Body of pancreas (tissue), 4 donors: ENCODE measurements at regions not wholly inside any gene's neighbourhood (a gene's known extent, or its start where the extent isn't known, plus 50 kb on each side); places are given as distances from the start of the nearest gene placed in this dataset.

Experiments used
- ATAC-seq: fragments of 150-250 bp; one replicate; pipeline ENCODE4 v1.9.1; 2016
- DNase-seq, 4 donors: peaks; one replicate each; pipeline ENCODE4 v3.0.0-alpha.2; 2019
- H3K27ac ChIP-seq, 4 donors: fragments of 200-600 bp; sonication (generic); 1 replicate in 3 of 4; 2 replicates in 1 of 4; pipeline versions ENCODE4 v1.5.1 to v1.6.1; 2016 to 2019; ENCODE audit warnings: mild to moderate bottlenecking in 1 of 4, mixed read lengths in 1 of 4, moderate library complexity in 1 of 4
- H3K27me3 ChIP-seq, 2 donors: fragments of 200-600 bp; sonication (generic); one replicate each; pipeline ENCODE4 v1.6.0; 2016; ENCODE audit warnings: mild to moderate bottlenecking in 1 of 2
- H3K36me3 ChIP-seq, 2 donors: fragments of 200-600 bp; sonication (generic); replicated peaks in 1 of 2; 2 replicates each; pipeline ENCODE4 v1.5.1; 2016; ENCODE audit warnings: low read depth in 2 of 2; ENCODE audit not compliant: insufficient read depth in 1 of 2
- H3K4me1 ChIP-seq: fragments of 200-600 bp; sonication (generic); one replicate; pipeline ENCODE4 v1.6.0; 2016
- H3K4me3 ChIP-seq, 2 donors: fragments of 200-600 bp; sonication (generic); 1 replicate in 1 of 2; 2 replicates in 1 of 2; pipeline ENCODE4 v1.5.1; 2016 to 2019
- H3K9me3 ChIP-seq, 3 donors: fragments of 200-600 bp; sonication (generic); 1 replicate in 2 of 3; 2 replicates in 1 of 3; pipeline ENCODE4 v1.5.1; 2016
- POLR2A ChIP-seq, 3 donors: fragments of 450-650 bp; IDR thresholded peaks; one replicate each; pipeline ENCODE4 v1.6.1; 2016; ENCODE audit warnings: antibody characterized with exemption in 3 of 3, mild to moderate bottlenecking in 2 of 3
- WGBS, 2 donors: methylation state at CpG; one replicate each; pipeline ENCODE4 v1.1.5; 2017; 5-methylcytosine and 5-hydroxymethylcytosine counted together
- intact Hi-C: fragments of 100-400 bp; cut with DNase I; formaldehyde crosslinking; loops from one replicate; pipeline ENCODE4 v1.15.1; 2023
- TF ChIP-seq, protein P1 (sequence below), 7 experiments: fragments of 450-650 bp in 4 of 7; fragments of 200-600 bp in 3 of 7; sonication (generic) in 3 of 7; IDR thresholded peaks; one replicate each; pipeline ENCODE4 v1.5.1; 2016 to 2019; ENCODE audit warnings: antibody characterized with exemption in 7 of 7

DNA sequence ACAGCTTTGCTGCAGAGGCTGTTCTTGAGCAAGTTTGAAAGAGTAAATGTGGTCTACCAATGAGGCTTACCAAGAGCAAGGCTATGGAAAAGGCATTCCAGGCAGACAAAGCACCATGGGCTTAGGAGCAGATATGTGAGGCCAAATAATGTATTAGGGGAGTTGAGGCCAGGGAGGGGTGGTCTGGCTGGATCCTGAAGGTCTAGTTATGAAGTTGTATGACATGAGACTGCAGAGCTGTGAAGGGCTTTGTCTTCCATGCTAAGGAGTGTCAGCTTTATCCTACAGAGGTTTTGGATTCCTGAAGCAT, 51.8 kb upstream of the TSPAN2 start:
- Histone ChIP-seq H3K4me1 (no peaks in the 10 kb centered on the region), H3K9me3 (no peaks in the 10 kb centered on the region), H3K27me3 (no peaks in the 10 kb centered on the region), H3K4me3 (no peak overlapping the region), H3K36me3 (no peaks in the 10 kb centered on the region), H3K27ac (no peak overlapping the region)
- TF ChIP-seq POLR2A (IDR thresholded peaks at IDR 0.05), result no peak
- TF ChIP-seq, protein P1, sequence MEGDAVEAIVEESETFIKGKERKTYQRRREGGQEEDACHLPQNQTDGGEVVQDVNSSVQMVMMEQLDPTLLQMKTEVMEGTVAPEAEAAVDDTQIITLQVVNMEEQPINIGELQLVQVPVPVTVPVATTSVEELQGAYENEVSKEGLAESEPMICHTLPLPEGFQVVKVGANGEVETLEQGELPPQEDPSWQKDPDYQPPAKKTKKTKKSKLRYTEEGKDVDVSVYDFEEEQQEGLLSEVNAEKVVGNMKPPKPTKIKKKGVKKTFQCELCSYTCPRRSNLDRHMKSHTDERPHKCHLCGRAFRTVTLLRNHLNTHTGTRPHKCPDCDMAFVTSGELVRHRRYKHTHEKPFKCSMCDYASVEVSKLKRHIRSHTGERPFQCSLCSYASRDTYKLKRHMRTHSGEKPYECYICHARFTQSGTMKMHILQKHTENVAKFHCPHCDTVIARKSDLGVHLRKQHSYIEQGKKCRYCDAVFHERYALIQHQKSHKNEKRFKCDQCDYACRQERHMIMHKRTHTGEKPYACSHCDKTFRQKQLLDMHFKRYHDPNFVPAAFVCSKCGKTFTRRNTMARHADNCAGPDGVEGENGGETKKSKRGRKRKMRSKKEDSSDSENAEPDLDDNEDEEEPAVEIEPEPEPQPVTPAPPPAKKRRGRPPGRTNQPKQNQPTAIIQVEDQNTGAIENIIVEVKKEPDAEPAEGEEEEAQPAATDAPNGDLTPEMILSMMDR (IDR thresholded peaks at IDR 0.05), result no peak
- no peak for ATAC-seq
- DNase-seq, result no peak
- intact Hi-C loops, result no loop called here

DNA sequence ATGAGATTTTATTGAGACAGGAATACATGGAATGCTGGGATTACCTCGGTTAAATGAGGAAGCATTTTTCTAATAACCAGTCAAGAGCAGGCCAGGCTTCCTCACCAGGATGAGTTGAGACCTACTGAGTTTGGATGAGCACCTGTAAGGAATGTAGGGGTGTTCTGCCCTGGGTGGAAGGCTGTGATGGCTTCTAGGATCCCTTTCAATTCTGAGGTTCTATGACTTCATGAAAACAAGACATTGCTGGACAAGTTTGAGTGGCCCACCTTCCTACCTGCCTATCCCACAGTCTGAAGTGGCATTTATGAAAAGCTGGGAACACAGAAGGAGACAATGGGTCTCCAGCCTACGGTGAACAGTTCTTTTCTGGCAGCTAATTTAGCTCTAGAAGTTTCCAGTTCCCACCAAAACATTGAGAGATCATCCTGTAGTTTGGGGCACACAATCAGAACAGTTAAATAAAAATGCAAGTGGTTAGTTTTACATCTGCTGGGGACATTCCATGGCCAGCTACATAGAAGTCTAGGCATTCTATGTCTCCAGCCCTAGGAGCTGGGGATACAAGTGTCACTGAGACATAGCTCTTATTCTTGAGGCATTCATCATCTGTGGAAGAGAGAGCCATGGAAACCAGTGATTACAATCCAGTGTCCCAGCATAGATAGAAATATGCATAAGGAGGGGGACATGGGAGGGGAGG, 51.3 kb upstream of the TSPAN2 start:
- no peak overlapping the region for H3K4me3 ChIP-seq
- H3K36me3 ChIP-seq, result no peaks in the 10 kb centered on the region
- ATAC-seq (no peak), DNase-seq (no peak)
- H3K4me1 ChIP-seq, result no peaks in the 10 kb centered on the region
- H3K9me3 ChIP-seq, result no peaks in the 10 kb centered on the region
- intact Hi-C loops, result no loop called here
- H3K27ac ChIP-seq, result no peak overlapping the region
- WGBS, 2 donors, result 90% methylated on average over 2 of the region's 2 CpGs
- H3K27me3 ChIP-seq, result no peaks in the 10 kb centered on the region
- TF ChIP-seq POLR2A (IDR thresholded peaks at IDR 0.05), result no peak
- TF ChIP-seq, protein P1 (IDR thresholded peaks at IDR 0.05), result no peak

DNA sequence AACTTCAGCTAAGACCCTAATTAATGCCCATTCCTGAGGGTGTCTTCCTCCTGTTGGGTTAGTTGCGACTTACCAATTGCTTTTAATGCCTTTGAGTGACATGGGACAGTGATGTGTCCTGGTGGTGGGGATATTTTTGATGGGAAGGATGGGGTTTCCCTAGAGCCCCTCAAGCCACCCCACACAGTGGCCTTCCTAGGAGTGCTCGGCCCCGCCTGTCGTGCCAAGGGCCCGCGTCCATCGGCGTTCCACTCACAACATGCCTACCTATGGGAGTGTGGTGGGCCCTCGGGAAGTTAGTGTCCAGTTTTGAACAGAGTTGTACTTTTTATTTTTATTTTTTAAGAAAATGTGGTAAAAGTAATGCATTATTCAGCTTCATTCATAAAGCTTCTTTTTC, 50.1 kb upstream of the TSPAN2 start:
- WGBS, 2 donors, result 55 to 68% methylated on average over 9 of the region's 9 CpGs
- no peak for DNase-seq
- intact Hi-C loops, result loop anchor here (5.0 kb wide), 2 partner anchors 328 to 453 kb away; no protein-coding TSS in a partner anchor
- H3K36me3 ChIP-seq, result no peaks in the 10 kb centered on the region
- H3K4me1 ChIP-seq, result no peaks in the 10 kb centered on the region
- no peak for TF ChIP-seq POLR2A (IDR thresholded peaks at IDR 0.05)
- TF ChIP-seq, protein P1 (IDR thresholded peaks at IDR 0.05), result no peak
- no peaks in the 10 kb centered on the region for H3K27me3 ChIP-seq
- H3K4me3 ChIP-seq, result no peak overlapping the region
- H3K27ac ChIP-seq, result no peak overlapping the region
- ATAC-seq, result no peak
- no peaks in the 10 kb centered on the region for H3K9me3 ChIP-seq
